ENCODE measurements at regions not wholly inside any gene's neighbourhood (a gene's known extent, or its start where the extent isn't known, plus 50 kb on each side); places are given as distances from the start of the nearest gene placed in this dataset.

GRCh38 chr20:4502756-4503155 is 183.5 kb upstream of the PRNP start:
- ChIA-PET CTCF (no interaction called here), POLR2A (no interaction called here)
- H3K27me3 ChIP-seq (replicated peaks in 2 of 5; ENCODE audit: control insufficient read depth in 4 of 5, insufficient read depth in 5 of 5, low read length in 4 of 5) = peaks cover 0 to 2% (median 0%) of the 10 kb centered on the region in 5 experiments
- no peak overlapping the region for H3K27ac ChIP-seq (ENCODE audit: insufficient read depth in 1 of 2, low read depth in 1 of 2, low read length in 2 of 2, poor library complexity in 1 of 2, severe bottlenecking in 2 of 2)
- peaks cover 0 to 14% (median 2%) of the 10 kb centered on the region in 5 experiments for H3K9me3 ChIP-seq (ENCODE audit: control extremely low read depth in 1 of 5, control insufficient read depth in 4 of 5, insufficient read depth in 2 of 5, low read depth in 1 of 5, low read length in 4 of 5)
- WGBS (ENCODE audit: insufficient coverage) = 79% methylated on average over 2 of the region's 4 CpGs
- no peak overlapping the region for H3K4me3 ChIP-seq (ENCODE audit: control insufficient read depth in 1 of 7, extremely low read depth in 1 of 7, insufficient read depth in 4 of 7, low read depth in 2 of 7, low read length in 6 of 7)
- H3K36me3 ChIP-seq (ENCODE audit: control insufficient read depth in 4 of 4, insufficient read depth in 4 of 4, low read length in 3 of 4) = no peaks in the 10 kb centered on the region
- no peak for DNase-seq
- no peaks in the 10 kb centered on the region for H3K4me1 ChIP-seq (ENCODE audit: control extremely low read depth in 1 of 4, control insufficient read depth in 4 of 4, insufficient read depth in 4 of 4, low read length in 3 of 4)

GRCh38 chr20:4493386-4493785 is 192.9 kb upstream of the PRNP start:
- ChIA-PET POLR2A (no interaction called here), CTCF (interaction anchor here (1.0 to 1.5 kb wide), 4 partner anchors 9 to 74 kb away, joined by 3 to 4 read pairs (median 3); no protein-coding TSS in a partner anchor)
- DNase-seq = no peak
- peaks cover 0 to 4% (median 0%) of the 10 kb centered on the region in 5 experiments for H3K27me3 ChIP-seq (replicated peaks in 2 of 5; ENCODE audit: control insufficient read depth in 4 of 5, insufficient read depth in 5 of 5, low read length in 4 of 5)
- WGBS (ENCODE audit: insufficient coverage) = 100% methylated on average over 1 of the region's 2 CpGs
- H3K27ac ChIP-seq (ENCODE audit: insufficient read depth in 1 of 2, low read depth in 1 of 2, low read length in 2 of 2, poor library complexity in 1 of 2, severe bottlenecking in 2 of 2) = no peak overlapping the region
- no peaks in the 10 kb centered on the region for H3K4me1 ChIP-seq (ENCODE audit: control extremely low read depth in 1 of 4, control insufficient read depth in 4 of 4, insufficient read depth in 4 of 4, low read length in 3 of 4)
- no peak overlapping the region for H3K4me3 ChIP-seq (ENCODE audit: control insufficient read depth in 1 of 7, extremely low read depth in 1 of 7, insufficient read depth in 4 of 7, low read depth in 2 of 7, low read length in 6 of 7)
- H3K9me3 ChIP-seq (ENCODE audit: control extremely low read depth in 1 of 5, control insufficient read depth in 4 of 5, insufficient read depth in 2 of 5, low read depth in 1 of 5, low read length in 4 of 5) = no peaks in the 10 kb centered on the region
- no peaks in the 10 kb centered on the region for H3K36me3 ChIP-seq (ENCODE audit: control insufficient read depth in 4 of 4, insufficient read depth in 4 of 4, low read length in 3 of 4)

GRCh38 chr20:4491643-4492042 is 194.6 kb upstream of the PRNP start:
- Histone ChIP-seq H3K9me3 (ENCODE audit: control extremely low read depth in 1 of 5, control insufficient read depth in 4 of 5, insufficient read depth in 2 of 5, low read depth in 1 of 5, low read length in 4 of 5) (no peaks in the 10 kb centered on the region), H3K27ac (ENCODE audit: insufficient read depth in 1 of 2, low read depth in 1 of 2, low read length in 2 of 2, poor library complexity in 1 of 2, severe bottlenecking in 2 of 2) (no peak overlapping the region), H3K36me3 (ENCODE audit: control insufficient read depth in 4 of 4, insufficient read depth in 4 of 4, low read length in 3 of 4) (no peaks in the 10 kb centered on the region), H3K4me3 (ENCODE audit: control insufficient read depth in 1 of 7, extremely low read depth in 1 of 7, insufficient read depth in 4 of 7, low read depth in 2 of 7, low read length in 6 of 7) (no peak overlapping the region), H3K27me3 (replicated peaks in 2 of 5; ENCODE audit: control insufficient read depth in 4 of 5, insufficient read depth in 5 of 5, low read length in 4 of 5) (peaks cover 0 to 4% (median 0%) of the 10 kb centered on the region in 5 experiments), H3K4me1 (ENCODE audit: control extremely low read depth in 1 of 4, control insufficient read depth in 4 of 4, insufficient read depth in 4 of 4, low read length in 3 of 4) (no peaks in the 10 kb centered on the region)
- POLR2A ChIA-PET = no interaction called here
- 83% methylated on average over 1 of the region's 2 CpGs for WGBS (ENCODE audit: insufficient coverage)
- no peak for DNase-seq
- CTCF ChIA-PET = no interaction called here

GRCh38 chr20:4490606-4491280 is 195.5 kb upstream of the PRNP start:
- WGBS (ENCODE audit: insufficient coverage) = 48% methylated on average over 4 of the region's 6 CpGs
- no peaks in the 10 kb centered on the region for H3K36me3 ChIP-seq (ENCODE audit: control insufficient read depth in 4 of 4, insufficient read depth in 4 of 4, low read length in 3 of 4)
- peaks cover 0 to 4% (median 0%) of the 10 kb centered on the region in 5 experiments for H3K27me3 ChIP-seq (replicated peaks in 2 of 5; ENCODE audit: control insufficient read depth in 4 of 5, insufficient read depth in 5 of 5, low read length in 4 of 5)
- no peak overlapping the region for H3K4me3 ChIP-seq (ENCODE audit: control insufficient read depth in 1 of 7, extremely low read depth in 1 of 7, insufficient read depth in 4 of 7, low read depth in 2 of 7, low read length in 6 of 7)
- no peak overlapping the region for H3K27ac ChIP-seq (ENCODE audit: insufficient read depth in 1 of 2, low read depth in 1 of 2, low read length in 2 of 2, poor library complexity in 1 of 2, severe bottlenecking in 2 of 2)
- H3K4me1 ChIP-seq (ENCODE audit: control extremely low read depth in 1 of 4, control insufficient read depth in 4 of 4, insufficient read depth in 4 of 4, low read length in 3 of 4) = no peaks in the 10 kb centered on the region
- ChIA-PET POLR2A (no interaction called here), CTCF (no interaction called here)
- DNase-seq = no peak
- no peaks in the 10 kb centered on the region for H3K9me3 ChIP-seq (ENCODE audit: control extremely low read depth in 1 of 5, control insufficient read depth in 4 of 5, insufficient read depth in 2 of 5, low read depth in 1 of 5, low read length in 4 of 5)

GRCh38 chr20:4490045-4490444 is 196.2 kb upstream of the PRNP start:
- DNase-seq = no peak
- WGBS (ENCODE audit: insufficient coverage) = 83% methylated on average over 1 of the region's 3 CpGs
- Histone ChIP-seq H3K27ac (ENCODE audit: insufficient read depth in 1 of 2, low read depth in 1 of 2, low read length in 2 of 2, poor library complexity in 1 of 2, severe bottlenecking in 2 of 2) (no peak overlapping the region), H3K9me3 (ENCODE audit: control extremely low read depth in 1 of 5, control insufficient read depth in 4 of 5, insufficient read depth in 2 of 5, low read depth in 1 of 5, low read length in 4 of 5) (no peaks in the 10 kb centered on the region), H3K4me1 (ENCODE audit: control extremely low read depth in 1 of 4, control insufficient read depth in 4 of 4, insufficient read depth in 4 of 4, low read length in 3 of 4) (no peaks in the 10 kb centered on the region), H3K27me3 (replicated peaks in 2 of 5; ENCODE audit: control insufficient read depth in 4 of 5, insufficient read depth in 5 of 5, low read length in 4 of 5) (peaks cover 0 to 4% (median 0%) of the 10 kb centered on the region in 5 experiments), H3K36me3 (ENCODE audit: control insufficient read depth in 4 of 4, insufficient read depth in 4 of 4, low read length in 3 of 4) (no peaks in the 10 kb centered on the region), H3K4me3 (ENCODE audit: control insufficient read depth in 1 of 7, extremely low read depth in 1 of 7, insufficient read depth in 4 of 7, low read depth in 2 of 7, low read length in 6 of 7) (no peak overlapping the region)
- ChIA-PET CTCF (no interaction called here), POLR2A (no interaction called here)

GRCh38 chr20:4488407-4489339 is 197.6 kb upstream of the PRNP start:
- no peak overlapping the region for H3K27ac ChIP-seq (ENCODE audit: insufficient read depth in 1 of 2, low read depth in 1 of 2, low read length in 2 of 2, poor library complexity in 1 of 2, severe bottlenecking in 2 of 2)
- no peak overlapping the region for H3K4me3 ChIP-seq (ENCODE audit: control insufficient read depth in 1 of 7, extremely low read depth in 1 of 7, insufficient read depth in 4 of 7, low read depth in 2 of 7, low read length in 6 of 7)
- H3K4me1 ChIP-seq (ENCODE audit: control extremely low read depth in 1 of 4, control insufficient read depth in 4 of 4, insufficient read depth in 4 of 4, low read length in 3 of 4) = no peaks in the 10 kb centered on the region
- CTCF ChIA-PET = no interaction called here
- POLR2A ChIA-PET = no interaction called here
- peaks cover 0 to 4% (median 0%) of the 10 kb centered on the region in 5 experiments for H3K27me3 ChIP-seq (replicated peaks in 2 of 5; ENCODE audit: control insufficient read depth in 4 of 5, insufficient read depth in 5 of 5, low read length in 4 of 5)
- no peak for DNase-seq
- H3K9me3 ChIP-seq (ENCODE audit: control extremely low read depth in 1 of 5, control insufficient read depth in 4 of 5, insufficient read depth in 2 of 5, low read depth in 1 of 5, low read length in 4 of 5) = no peaks in the 10 kb centered on the region
- no peaks in the 10 kb centered on the region for H3K36me3 ChIP-seq (ENCODE audit: control insufficient read depth in 4 of 4, insufficient read depth in 4 of 4, low read length in 3 of 4)
- 91% methylated on average over 7 of the region's 9 CpGs for WGBS (ENCODE audit: insufficient coverage)

Data from common myeloid progenitor, CD34-positive (primary cell).